ENCODE measurements at regions not wholly inside any gene's neighbourhood (a gene's known extent, or its start where the extent isn't known, plus 50 kb on each side); places are given as distances from the start of the nearest gene placed in this dataset.

DNA sequence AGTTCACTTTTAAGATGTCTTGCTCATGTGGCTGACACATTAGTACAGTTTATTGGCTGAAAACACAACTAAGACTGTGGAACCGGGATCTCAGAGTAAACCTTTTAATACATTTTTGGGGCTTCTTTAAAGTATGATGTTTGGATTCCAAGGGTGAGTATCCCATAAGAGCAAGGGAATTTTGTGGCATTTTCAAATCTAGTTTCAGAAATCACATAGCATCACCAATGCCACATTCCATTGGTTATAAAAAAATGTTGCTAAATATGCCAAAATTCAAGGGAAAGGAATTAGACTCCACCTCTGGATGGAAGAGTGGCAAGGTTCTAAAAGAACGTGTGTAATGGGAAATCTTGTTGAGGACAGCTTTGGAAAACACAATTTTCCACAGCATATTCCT lies 338.6 kb downstream of the COL12A1 start:
- Histone ChIP-seq H3K27ac (no peak overlapping the region), H3K9me3 (peaks cover 0 to 12% (median 4%) of the 10 kb centered on the region in 8 donors), H3K4me3 (no peak overlapping the region), H3K36me3 (no peaks in the 10 kb centered on the region), H3K27me3 (replicated peaks in 1 of 7) (no peaks in the 10 kb centered on the region), H3K4me1 (no peaks in the 10 kb centered on the region)
- TF ChIP-seq POLR2AphosphoS5 (IDR thresholded peaks at IDR 0.05): no peak
- TF ChIP-seq POLR2A (IDR thresholded peaks at IDR 0.05): no peak
- TF ChIP-seq CTCF (IDR thresholded peaks at IDR 0.05 in 8 of 11, conservative IDR thresholded peaks at IDR 0.05 in 3 of 11): no peak
- DNase-seq: no peak
- 69 to 85% (median 75%) methylated on average over 2 of the region's 2 CpGs for WGBS, 5 donors
- intact Hi-C loops (cut with DNase I; ENCODE audit: low total_unique reads): no loop called here

GRCh38 chr6:74863968-74864367 lies 341.9 kb downstream of the COL12A1 start:
- no peaks in the 10 kb centered on the region for H3K27me3 ChIP-seq (replicated peaks in 1 of 7)
- no peaks in the 10 kb centered on the region for H3K36me3 ChIP-seq
- no peak overlapping the region for H3K4me3 ChIP-seq
- intact Hi-C loops (cut with DNase I; ENCODE audit: low total_unique reads): no loop called here
- DNase-seq: no peak
- H3K27ac ChIP-seq: no peak overlapping the region
- TF ChIP-seq CTCF (IDR thresholded peaks at IDR 0.05 in 8 of 11, conservative IDR thresholded peaks at IDR 0.05 in 3 of 11) (no peak), POLR2A (IDR thresholded peaks at IDR 0.05) (no peak)
- no peaks in the 10 kb centered on the region for H3K4me1 ChIP-seq
- 63 to 85% (median 75%) methylated on average over 1 of the region's 1 CpG for WGBS, 5 donors
- peaks cover 0 to 8% (median 0%) of the 10 kb centered on the region in 8 donors for H3K9me3 ChIP-seq

DNA sequence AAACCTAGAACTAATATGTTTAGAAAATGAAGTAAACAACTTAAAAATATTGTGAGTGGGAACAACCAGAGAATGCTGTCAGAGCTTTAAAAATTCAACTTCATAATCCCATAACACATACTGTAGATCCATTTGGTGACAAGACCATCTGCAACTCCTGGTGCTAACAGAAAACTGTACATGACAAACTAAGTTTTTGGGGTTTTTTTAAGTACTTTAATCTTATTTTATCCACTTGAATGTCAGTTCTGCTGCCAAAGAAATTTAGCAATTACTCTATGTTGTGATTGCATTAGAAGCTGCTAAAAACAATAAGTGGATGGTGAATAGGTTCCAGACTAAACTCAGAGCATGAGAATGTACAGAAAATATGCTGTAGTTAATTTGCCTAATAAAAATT lies 345.4 kb downstream of the COL12A1 start:
- H3K27me3 ChIP-seq (replicated peaks in 1 of 7): no peaks in the 10 kb centered on the region
- DNase-seq: no peak
- no peak for TF ChIP-seq POLR2AphosphoS5 (IDR thresholded peaks at IDR 0.05)
- TF ChIP-seq POLR2A (IDR thresholded peaks at IDR 0.05): no peak
- TF ChIP-seq CTCF (IDR thresholded peaks at IDR 0.05 in 8 of 11, conservative IDR thresholded peaks at IDR 0.05 in 3 of 11): no peak
- no peak overlapping the region for H3K4me3 ChIP-seq
- peaks cover 0 to 8% (median 0%) of the 10 kb centered on the region in 8 donors for H3K9me3 ChIP-seq
- H3K27ac ChIP-seq: no peak overlapping the region
- no peaks in the 10 kb centered on the region for H3K36me3 ChIP-seq
- H3K4me1 ChIP-seq: no peaks in the 10 kb centered on the region
- intact Hi-C loops (cut with DNase I; ENCODE audit: low total_unique reads): no loop called here

DNA sequence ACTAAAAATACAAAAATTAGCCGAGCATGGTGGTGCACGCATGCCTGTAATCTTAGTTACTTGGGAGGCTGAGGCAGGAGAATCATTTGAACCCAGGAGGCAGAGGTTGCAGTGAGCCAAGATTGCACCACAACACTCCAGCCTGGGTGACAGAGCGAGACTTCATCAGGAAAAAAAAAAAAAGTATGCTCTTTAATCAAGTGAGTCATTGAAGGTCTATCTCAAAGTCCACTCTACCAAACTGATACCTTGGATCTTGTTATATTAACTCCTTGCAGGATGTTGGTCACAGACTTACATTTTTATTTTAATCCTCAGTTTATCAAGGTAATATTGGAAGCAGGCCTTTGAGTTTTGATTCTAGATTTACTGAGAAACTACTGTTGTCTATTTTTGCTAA lies 348.7 kb downstream of the COL12A1 start:
- 84 to 93% (median 89%) methylated on average over 3 of the region's 3 CpGs for WGBS, 5 donors
- no peak for TF ChIP-seq POLR2AphosphoS5 (IDR thresholded peaks at IDR 0.05)
- no peak for TF ChIP-seq CTCF (IDR thresholded peaks at IDR 0.05 in 8 of 11, conservative IDR thresholded peaks at IDR 0.05 in 3 of 11)
- TF ChIP-seq POLR2A (IDR thresholded peaks at IDR 0.05): no peak
- H3K36me3 ChIP-seq: no peaks in the 10 kb centered on the region
- H3K9me3 ChIP-seq: peaks cover 0 to 6% (median 0%) of the 10 kb centered on the region in 8 donors
- H3K27ac ChIP-seq: no peak overlapping the region
- no peaks in the 10 kb centered on the region for H3K27me3 ChIP-seq (replicated peaks in 1 of 7)
- no peak overlapping the region for H3K4me3 ChIP-seq
- DNase-seq: no peak
- intact Hi-C loops (cut with DNase I; ENCODE audit: low total_unique reads): no loop called here
- H3K4me1 ChIP-seq: no peaks in the 10 kb centered on the region
